ENCODE measurements at regions not wholly inside any gene's neighbourhood (a gene's known extent, or its start where the extent isn't known, plus 50 kb on each side); places are given as distances from the start of the nearest gene placed in this dataset.
"Not testable (repeated sequence)": the region's sequence is repeated elsewhere in the genome, so short reads cannot be mapped to it uniquely, and the experiment has no call there.

GRCh38 chr2:215576572-215576971 is 140.7 kb upstream of the FN1 start:
- no peak for DNase-seq

DNA sequence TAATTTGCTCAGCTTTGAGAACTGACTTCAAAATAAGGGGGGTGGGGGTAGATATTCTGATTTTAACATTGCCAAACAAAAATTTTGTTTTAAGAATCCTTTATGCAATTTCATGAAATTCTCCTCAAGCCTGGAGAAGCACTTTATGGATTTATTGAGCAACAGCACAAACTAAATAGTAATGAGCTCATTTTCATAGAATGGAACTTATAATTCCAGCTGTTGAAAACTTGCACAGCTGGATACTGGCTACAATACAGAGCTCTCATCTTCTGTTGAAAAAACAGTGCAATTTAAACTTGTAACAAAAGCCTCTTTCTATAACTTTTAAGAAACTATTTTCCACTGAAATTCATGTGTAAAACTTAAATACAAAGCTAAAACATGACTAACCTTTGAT is 137.6 kb upstream of the FN1 start:
- DNase-seq: no peak

DNA sequence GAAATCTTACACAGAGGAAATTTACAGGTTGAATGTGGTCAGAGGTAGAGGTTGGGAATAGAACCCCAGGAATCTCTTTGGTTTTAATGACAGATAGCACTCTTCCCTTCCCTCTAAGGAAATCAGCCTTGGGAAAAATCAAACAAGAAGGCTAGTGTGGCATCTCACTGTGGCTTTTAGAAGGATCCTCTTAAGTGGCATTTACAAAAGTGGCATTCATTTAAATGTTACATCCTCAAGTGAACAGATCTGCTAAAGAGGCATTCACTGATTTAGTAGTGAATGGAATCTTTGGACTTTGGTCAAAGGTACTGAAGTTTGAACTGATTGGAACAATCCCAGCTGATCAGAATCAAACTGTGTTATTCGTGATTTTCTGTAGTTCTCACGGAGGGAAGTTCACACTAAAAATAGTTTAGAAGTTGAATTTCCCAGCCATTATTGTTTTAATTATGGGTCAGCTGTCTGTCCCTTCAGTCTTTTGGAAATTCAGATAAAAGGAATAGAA is 136.5 kb upstream of the FN1 start:
- no peak for DNase-seq

GRCh38 chr2:215571689-215572088 is 135.8 kb upstream of the FN1 start:
- no peak for DNase-seq

- DNase-seq: no peak
Observed at GRCh38 chr2:215567504-215567903, 131.6 kb upstream of the FN1 start.

- DNase-seq: no peak
Observed at GRCh38 chr2:215565897-215566296, 130.0 kb upstream of the FN1 start.

GRCh38 chr2:215557701-215558100 is 121.8 kb upstream of the FN1 start:
- no peak for DNase-seq

DNA sequence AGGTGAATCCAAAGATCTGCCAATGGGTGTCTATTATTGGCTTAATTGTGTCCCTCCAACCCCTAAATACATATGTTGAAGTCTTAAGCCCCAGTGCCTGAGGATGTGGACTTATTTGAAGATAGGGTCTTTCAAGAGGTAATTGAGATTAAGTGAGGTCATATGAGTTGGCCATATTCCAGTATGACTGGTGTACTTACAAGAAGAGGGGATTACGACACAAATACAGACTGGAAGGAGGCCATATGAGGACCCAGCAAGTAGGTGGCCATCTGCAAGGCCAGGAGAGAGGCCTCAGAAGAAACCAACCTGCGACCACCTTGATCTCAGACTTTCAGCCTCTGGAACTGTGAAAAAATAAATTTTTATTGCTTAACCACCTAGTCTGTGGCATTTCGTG is 121.1 kb upstream of the FN1 start:
- DNase-seq: no peak

DNA sequence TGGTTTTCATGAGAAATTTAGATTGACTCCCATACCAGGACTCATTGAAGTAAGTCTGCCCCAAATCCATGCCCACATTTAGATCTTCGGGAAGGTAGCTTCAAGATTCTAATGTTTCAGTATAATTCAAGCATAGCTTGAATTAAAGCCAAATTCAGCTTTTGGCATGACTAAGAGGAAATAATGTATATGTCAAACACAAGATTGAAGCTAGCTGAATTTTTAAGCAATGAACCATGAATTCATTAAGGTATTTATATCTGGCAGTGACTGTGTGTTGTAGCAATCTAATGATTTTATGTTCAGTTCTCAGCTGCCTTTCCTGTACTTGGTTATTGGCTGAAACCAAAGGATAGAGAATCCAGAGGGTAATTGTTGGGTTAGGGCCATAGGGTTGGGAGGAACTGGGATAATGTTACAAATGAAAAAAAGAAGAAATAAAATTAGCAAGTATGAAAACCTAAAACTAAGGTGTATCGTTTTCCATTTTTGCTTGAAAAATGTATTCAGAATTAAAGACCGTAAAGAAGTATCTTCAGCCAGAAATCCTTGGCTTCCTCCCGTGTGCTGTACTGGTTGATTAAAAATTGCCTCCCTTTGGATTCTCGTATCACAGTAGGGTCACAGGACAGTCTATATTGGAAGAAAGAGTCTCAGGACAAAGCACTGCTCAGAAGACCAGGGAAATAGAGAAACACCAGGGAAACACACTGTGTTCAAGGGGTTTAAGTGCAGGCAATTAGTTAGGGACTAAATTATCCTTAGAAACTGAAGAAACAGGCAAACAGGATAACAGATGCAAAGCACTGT is 119.0 kb upstream of the FN1 start:
- no peak for DNase-seq

- DNase-seq: no peak
Observed at GRCh38 chr2:215553946-215554345, 118.1 kb upstream of the FN1 start.

DNA sequence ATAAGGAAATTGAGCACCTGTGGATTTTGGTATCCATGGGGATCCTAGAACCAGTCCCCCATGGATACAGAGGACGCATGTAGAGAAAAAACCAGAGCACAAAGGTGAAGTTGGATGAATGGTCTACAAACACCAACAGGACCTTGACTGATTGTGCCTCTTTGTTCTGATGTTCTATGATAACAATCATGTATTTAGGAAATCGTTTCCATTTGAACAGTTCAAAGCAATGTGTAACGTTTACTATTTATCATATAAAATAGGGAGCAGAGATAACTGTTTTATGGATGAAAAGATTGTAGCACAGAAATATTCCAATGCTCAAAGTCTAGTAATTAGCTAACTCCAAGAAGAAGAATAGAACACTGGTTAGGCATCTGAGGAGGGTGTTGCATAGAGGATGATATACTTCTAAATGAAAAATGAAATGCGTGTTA is 116.3 kb upstream of the FN1 start:
- no peak for DNase-seq

GRCh38 chr2:215550331-215550730 is 114.5 kb upstream of the FN1 start:
- no peak for DNase-seq

- DNase-seq: no peak
Observed at GRCh38 chr2:215548714-215549113, 112.8 kb upstream of the FN1 start.

GRCh38 chr2:215542690-215543089 is 106.8 kb upstream of the FN1 start:
- no peak for DNase-seq

DNA sequence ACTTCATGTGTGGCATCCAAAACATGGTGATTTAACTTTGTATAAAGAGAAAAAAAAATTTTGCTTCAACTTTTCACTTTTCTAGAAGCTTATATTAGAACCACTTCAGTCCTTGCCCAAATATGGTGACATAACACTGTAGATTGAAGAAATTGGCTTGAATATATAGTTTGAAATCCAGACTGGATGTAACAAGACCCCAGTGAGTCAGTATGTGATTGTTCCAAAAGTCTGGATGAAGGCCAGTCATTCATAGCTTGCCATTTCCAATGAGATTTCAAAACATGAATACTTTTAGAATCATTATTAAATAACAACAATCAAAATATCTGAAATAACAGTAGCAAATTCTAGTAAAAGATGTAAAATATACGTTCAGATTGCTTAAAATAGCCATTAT is 104.8 kb upstream of the FN1 start:
- no peak for DNase-seq

DNA sequence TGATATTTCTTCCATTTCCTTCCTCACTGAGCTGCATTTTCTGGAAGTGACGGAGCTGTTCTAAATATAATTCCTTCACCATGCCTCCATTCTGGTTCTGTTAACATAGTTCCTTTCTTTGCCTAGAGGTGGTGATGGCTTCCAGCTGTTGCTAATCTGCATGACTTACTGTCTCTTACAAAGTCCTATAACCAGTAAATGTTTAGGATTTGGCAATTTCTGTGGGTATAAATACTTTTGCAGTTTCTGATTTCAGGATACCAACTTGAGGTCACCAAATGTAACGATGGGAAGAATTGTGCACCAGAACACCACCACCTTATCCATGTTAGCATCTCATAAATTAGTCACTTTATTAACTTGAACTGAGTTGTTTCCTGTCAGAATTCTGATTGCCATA is 101.7 kb upstream of the FN1 start:
- no peak for DNase-seq

DNA sequence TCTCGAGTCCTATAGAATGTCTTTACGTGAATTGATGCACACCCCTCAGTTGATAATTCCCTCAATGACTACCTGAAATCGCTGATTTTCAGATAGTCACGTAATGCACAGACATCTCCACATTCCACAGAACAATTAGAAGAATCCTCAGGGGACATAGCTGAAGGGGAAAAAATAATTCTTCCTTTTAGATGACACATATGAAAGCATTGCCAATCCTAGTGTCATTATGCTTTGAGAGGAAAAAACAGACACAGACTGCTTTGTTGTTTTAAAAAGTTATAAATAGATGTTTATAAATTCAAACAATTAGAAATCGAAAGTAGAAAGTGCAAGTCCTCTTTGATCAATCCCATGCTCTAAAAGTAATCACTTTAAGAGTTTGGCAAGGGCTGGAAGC is 100.6 kb upstream of the FN1 start:
- DNase-seq: no peak

- no peak for DNase-seq
Observed at GRCh38 chr2:215535741-215536140, 99.9 kb upstream of the FN1 start.

DNA sequence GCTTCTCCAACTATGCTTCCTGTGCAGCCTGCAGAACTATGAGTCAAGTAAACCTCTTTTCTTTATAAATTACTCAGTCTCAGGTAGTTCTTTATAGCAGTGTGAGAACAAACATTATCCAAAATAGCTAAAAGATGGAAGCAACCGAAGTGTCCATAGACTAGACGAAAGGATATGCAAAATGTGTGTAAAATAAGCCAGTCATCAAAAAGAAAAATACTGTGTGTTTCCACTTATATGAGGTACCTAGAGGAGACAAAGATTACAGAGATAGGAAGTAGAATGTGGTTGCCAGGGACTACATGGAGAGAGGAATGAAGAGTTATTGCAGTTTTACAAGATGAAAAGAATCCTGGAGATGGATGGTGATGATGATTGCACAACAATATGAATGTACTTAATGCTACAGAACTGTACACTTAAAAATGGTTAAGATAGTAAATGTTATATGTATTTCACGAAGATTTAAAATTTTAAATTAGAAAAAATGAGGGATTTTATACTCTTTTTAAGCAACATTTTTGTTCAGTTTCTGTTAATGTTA is 99.3 kb upstream of the FN1 start:
- DNase-seq: no peak

DNA sequence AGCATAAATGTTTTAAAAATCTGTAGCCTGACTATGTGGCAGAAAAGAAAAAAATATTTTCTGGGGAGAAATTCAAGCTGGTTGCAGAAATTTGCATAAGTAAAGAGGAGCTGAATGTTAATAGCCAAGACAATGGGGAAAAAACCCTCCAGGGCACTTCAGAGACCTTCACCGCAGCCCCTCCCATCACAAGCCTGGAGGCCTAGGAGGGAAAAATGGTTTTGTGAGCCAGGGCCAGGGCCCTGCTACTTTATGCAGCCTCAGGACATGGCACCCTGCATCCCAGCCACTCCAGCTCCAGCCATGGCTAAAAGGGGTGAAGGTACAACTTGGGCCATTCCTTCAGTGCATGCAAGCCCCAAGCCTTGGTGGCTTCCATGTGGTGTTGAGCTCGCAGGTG is 97.8 kb upstream of the FN1 start:
- DNase-seq: not testable (repeated sequence)

DNA sequence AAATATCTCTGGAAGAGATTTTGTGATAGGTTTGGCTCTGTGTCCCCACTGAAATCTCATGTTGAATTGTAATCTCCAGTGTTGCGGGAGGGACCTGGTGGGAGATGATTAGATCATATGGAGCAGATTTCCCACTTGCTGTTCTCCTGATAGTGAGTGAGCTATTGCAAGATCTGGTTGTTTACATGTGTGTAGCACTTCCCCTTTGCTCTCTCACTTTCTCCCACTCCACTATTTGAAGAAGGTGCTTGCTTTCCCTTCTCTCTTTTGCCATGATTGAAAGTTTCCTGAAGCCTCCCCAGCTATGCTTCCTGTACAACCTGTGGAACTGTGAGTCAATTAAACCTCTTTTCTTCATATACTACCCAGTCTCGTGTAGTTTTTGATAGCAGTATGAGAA is 97.0 kb upstream of the FN1 start:
- DNase-seq: no peak

DNA sequence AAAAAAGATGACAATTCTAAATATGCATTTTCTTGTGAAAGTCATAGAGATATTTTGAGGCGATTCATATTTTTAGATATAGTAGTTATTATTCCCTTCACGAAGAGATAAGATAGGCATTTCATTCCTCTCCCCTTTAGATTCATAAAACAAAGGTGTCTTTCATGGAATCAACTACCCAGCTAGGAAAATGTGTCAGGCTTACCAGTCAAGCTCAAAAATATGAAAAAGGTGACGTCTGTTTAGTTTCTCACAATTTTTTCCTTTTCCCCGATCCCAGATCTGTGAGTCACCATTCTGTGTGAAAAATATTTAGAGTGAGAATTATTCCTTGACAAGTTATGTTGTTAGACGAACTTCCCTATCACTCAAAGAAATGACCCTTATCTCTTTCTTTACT is 95.4 kb upstream of the FN1 start:
- no peak for DNase-seq

DNA sequence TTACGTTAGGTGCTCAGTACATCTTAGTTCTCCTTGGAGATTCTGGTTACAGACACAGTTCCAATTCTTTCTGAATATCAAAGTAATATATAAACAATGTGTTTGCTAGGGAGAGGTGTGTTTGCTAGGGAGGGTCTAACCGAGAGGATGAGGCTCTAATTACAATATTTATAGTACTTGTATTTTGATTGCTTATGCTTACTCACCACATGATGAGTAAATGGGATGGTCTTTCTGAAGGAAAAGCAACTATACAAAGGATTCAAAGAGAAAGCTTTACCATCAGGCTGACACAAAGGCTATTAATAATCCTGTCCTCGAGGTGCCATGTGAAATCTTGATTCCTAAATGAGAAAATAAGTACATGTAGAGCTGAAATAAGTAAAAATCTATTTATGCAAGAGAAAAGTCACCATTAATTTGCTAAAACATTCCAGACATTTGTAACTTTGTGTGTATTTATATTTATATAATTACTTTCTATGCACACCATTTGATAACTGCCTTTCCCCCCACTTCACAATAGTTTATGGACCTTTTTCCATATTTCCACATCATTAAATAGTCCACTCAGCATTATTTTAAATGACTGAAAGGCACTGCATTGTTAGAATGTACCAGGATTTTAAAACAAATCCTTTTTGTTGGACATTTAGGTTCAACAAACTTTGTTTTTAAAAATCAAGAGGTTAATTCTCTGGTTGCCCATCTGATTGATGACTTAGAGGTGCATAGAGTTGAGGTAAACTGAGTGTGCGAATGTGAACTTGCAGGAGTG is 94.5 kb upstream of the FN1 start:
- no peak for DNase-seq

GRCh38 chr2:215529271-215529670 is 93.4 kb upstream of the FN1 start:
- no peak for DNase-seq

Data from activated naive CD4-positive, alpha-beta T cell treated with Interleukin-2 at 50 U/mL for 16 hours (primary cell).